PC-3 (cell line): ENCODE measurements at regions not wholly inside any gene's neighbourhood (a gene's known extent, or its start where the extent isn't known, plus 50 kb on each side); places are given as distances from the start of the nearest gene placed in this dataset.

Experiments used
- ATAC-seq: fragments of 200-7000 bp; cut with Tn5 transposase; 2 replicates; pipeline ENCODE4 v1.9.1; 2020; ENCODE audit warnings: mild to moderate bottlenecking, moderate library complexity
- BruUV-seq: library from RNA; stranded (reverse); fragments of 400-500 nt; replicated peaks from 2 replicates; lab custom pipeline; 2021; lab: Mats Ljungman, UMichigan
- CTCF ChIA-PET: fragments of 300-600 bp; sonication (Branson Sonifier 250); formaldehyde crosslinking; loops from one replicate; lab custom pipeline; 2022; ENCODE audit warnings: antibody characterized with exemption; lab: Charles Lee
- POLR2A ChIA-PET: fragments of 300-600 bp; sonication (Branson Sonifier 250); formaldehyde crosslinking; loops from one replicate; lab custom pipeline; 2022; ENCODE audit warnings: antibody characterized with exemption; ENCODE audit not compliant: unreplicated experiment; lab: Charles Lee
- DNase-seq: peaks from one replicate; pipeline ENCODE4 v3.0.0-alpha.2; 2015
- H2AFZ ChIP-seq: fragments of 300-600 bp; sonication (generic); 2 replicates; pipeline ENCODE4 v1.6.0; 2016; ENCODE audit warnings: antibody characterized with exemption, low read length
- H3F3A ChIP-seq: fragments of 300-600 bp; sonication (generic); one replicate; pipeline ENCODE4 v1.6.0; 2017; ENCODE audit warnings: antibody characterized with exemption, low read length, control low read depth, mild to moderate bottlenecking; ENCODE audit not compliant: unreplicated experiment
- H3K27ac ChIP-seq: fragments of 300-600 bp; sonication (generic); 2 replicates; pipeline ENCODE4 v1.5.1; 2016; ENCODE audit warnings: mild to moderate bottlenecking, low read length
- H3K27me3 ChIP-seq: fragments of 300-600 bp; sonication (generic); 2 replicates; pipeline ENCODE4 v1.6.1; 2016; ENCODE audit warnings: low read length, mixed read lengths
- H3K36me3 ChIP-seq: fragments of 300-600 bp; sonication (generic); 2 replicates; pipeline ENCODE4 v1.6.1; 2016; ENCODE audit warnings: low read depth, mixed run types, low read length, mixed read lengths
- H3K4me1 ChIP-seq: fragments of 300-600 bp; sonication (generic); 2 replicates; pipeline ENCODE4 v1.5.1; 2016; ENCODE audit warnings: low read length; ENCODE audit not compliant: insufficient read depth
- H3K4me2 ChIP-seq: fragments of 300-600 bp; sonication (generic); 2 replicates; pipeline ENCODE4 v1.6.0; 2016; ENCODE audit warnings: low read length
- H3K4me3 ChIP-seq: fragments of 300-600 bp; sonication (generic); 2 replicates; pipeline ENCODE4 v1.5.1; 2016; ENCODE audit warnings: mild to moderate bottlenecking, low read length, mixed read lengths
- H3K79me2 ChIP-seq: fragments of 300-600 bp; sonication (generic); 2 replicates; pipeline ENCODE4 v1.6.1; 2017; ENCODE audit warnings: low read length, mixed read lengths
- H3K9ac ChIP-seq: fragments of 300-600 bp; sonication (generic); 2 replicates; pipeline ENCODE4 v1.6.0; 2016; ENCODE audit warnings: mild to moderate bottlenecking, low read length
- H3K9me2 ChIP-seq: fragments of 300-600 bp; sonication (generic); replicated peaks from 2 replicates; pipeline ENCODE4 v1.6.1; 2016; ENCODE audit warnings: mixed run types, low read length, mixed read lengths
- H3K9me3 ChIP-seq: fragments of 300-600 bp; sonication (generic); 2 replicates; pipeline ENCODE4 v1.6.1; 2016; ENCODE audit warnings: low read length, mixed read lengths
- H4K20me1 ChIP-seq: fragments of 300-600 bp; sonication (generic); 2 replicates; pipeline ENCODE4 v1.6.1; 2016; ENCODE audit warnings: low read length, mixed read lengths
- EZH2 ChIP-seq: fragments of 300-600 bp; sonication (generic); IDR thresholded peaks from one replicate; pipeline ENCODE4 v1.6.1; 2017; ENCODE audit warnings: antibody characterized with exemption, mild to moderate bottlenecking, low read length; ENCODE audit not compliant: unreplicated experiment
- EZH2phosphoT487 ChIP-seq: fragments of 300-600 bp; sonication (generic); IDR thresholded peaks from 2 replicates; pipeline ENCODE4 v1.6.1; 2018; ENCODE audit warnings: mild to moderate bottlenecking, antibody characterized with exemption, low read length, borderline replicate concordance
- intact Hi-C: fragments of 100-400 bp; cut with micrococcal nuclease; formaldehyde crosslinking; loops from 2 replicates; pipeline ENCODE4 v1.9.0; 2023
- TF ChIP-seq, protein P1 (sequence below): fragments of 300-600 bp; sonication (generic); conservative IDR thresholded peaks from 2 replicates; pipeline ENCODE4 v1.5.1; 2017; ENCODE audit warnings: antibody characterized with exemption, low read depth, mild to moderate bottlenecking, low read length

DNA sequence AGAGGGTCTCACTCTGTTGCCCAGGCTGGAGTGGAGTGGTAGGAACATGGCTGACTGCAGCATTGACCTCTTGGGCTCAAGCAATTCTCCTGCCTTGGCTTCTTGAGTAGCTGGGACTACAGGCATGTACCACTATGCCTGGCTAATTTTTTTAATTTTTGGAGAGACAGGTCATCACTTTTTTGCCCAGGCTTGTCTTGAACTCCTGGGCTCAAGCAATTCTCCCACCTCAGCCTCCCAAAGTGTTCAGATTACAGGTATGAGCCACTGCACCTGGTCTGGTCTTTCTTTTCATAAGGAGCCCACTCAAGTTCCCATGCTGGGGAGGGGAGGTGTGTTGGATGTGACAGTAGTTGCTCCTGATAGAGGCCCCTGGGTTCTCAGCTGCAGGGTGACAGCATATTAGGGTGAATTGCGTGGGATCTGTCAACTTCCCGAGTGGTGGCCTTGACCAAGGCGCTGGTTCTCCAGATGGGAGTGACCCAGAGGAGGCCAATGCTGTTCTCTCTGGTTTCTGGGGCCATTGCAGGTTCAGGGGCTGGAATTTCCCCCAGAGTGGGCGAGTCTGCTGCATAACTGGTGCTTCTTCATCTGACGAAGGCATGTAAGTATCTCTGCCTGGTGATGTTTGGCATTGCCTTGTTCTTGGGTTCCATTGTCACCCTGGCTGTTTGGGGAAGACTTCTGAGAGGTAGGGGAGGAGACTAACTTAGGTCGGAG, 52.4 kb upstream of the ESRRB start:
- Histone ChIP-seq H3K27me3 (peaks cover 60% of the 10 kb centered on the region), H3K9me2 (no peaks in the 10 kb centered on the region), H3K4me2 (no peak overlapping the region), H3K4me3 (no peak overlapping the region), H2AFZ (no peak overlapping the region), H4K20me1 (no peaks in the 10 kb centered on the region), H3K4me1 (no peaks in the 10 kb centered on the region), H3K9me3 (no peaks in the 10 kb centered on the region), H3K9ac (no peak overlapping the region), H3K27ac (no peak overlapping the region), H3F3A (no peaks in the 10 kb centered on the region), H3K79me2 (no peaks in the 10 kb centered on the region), H3K36me3 (no peaks in the 10 kb centered on the region)
- ChIA-PET CTCF (no interaction called here), POLR2A (no interaction called here)
- intact Hi-C loops, result no loop called here
- TF ChIP-seq, protein P1, sequence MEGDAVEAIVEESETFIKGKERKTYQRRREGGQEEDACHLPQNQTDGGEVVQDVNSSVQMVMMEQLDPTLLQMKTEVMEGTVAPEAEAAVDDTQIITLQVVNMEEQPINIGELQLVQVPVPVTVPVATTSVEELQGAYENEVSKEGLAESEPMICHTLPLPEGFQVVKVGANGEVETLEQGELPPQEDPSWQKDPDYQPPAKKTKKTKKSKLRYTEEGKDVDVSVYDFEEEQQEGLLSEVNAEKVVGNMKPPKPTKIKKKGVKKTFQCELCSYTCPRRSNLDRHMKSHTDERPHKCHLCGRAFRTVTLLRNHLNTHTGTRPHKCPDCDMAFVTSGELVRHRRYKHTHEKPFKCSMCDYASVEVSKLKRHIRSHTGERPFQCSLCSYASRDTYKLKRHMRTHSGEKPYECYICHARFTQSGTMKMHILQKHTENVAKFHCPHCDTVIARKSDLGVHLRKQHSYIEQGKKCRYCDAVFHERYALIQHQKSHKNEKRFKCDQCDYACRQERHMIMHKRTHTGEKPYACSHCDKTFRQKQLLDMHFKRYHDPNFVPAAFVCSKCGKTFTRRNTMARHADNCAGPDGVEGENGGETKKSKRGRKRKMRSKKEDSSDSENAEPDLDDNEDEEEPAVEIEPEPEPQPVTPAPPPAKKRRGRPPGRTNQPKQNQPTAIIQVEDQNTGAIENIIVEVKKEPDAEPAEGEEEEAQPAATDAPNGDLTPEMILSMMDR, result no peak
- TF ChIP-seq EZH2phosphoT487, result no peak
- TF ChIP-seq EZH2, result no peak
- no peak for ATAC-seq
- no TSS peak for BruUV-seq
- DNase-seq, result no peak

DNA sequence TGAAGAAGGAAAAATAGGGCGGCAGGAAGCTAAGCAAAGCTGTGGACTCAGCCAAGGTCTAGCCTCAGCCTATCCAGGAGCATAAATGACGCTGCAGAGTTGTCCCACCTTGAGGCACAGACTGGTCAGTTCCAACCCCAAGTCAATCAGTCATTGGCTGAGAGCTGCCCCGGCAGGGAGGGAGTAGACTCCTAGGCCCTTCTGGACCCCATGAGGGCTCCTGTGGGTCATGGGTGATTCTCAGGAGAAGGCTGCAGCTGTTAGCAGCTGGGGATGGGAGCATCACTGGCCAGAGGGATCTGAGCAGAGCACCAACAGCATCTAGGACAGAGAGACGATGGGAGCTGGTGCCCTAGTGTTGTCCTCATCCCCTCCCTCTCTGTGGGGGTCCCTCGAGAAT, 51.8 kb upstream of the ESRRB start:
- no peak overlapping the region for H2AFZ ChIP-seq
- DNase-seq, result no peak
- H3K27me3 ChIP-seq, result peaks cover 60% of the 10 kb centered on the region
- H3K4me2 ChIP-seq, result no peak overlapping the region
- H3K9me2 ChIP-seq, result no peaks in the 10 kb centered on the region
- no peaks in the 10 kb centered on the region for H3K4me1 ChIP-seq
- no peak overlapping the region for H3K4me3 ChIP-seq
- H3K9ac ChIP-seq, result no peak overlapping the region
- no peaks in the 10 kb centered on the region for H3F3A ChIP-seq
- no peaks in the 10 kb centered on the region for H3K36me3 ChIP-seq
- no peaks in the 10 kb centered on the region for H3K79me2 ChIP-seq
- no peak for TF ChIP-seq EZH2
- TF ChIP-seq EZH2phosphoT487, result no peak
- no peak overlapping the region for H3K27ac ChIP-seq
- ATAC-seq, result no peak
- no TSS peak for BruUV-seq
- POLR2A ChIA-PET, result no interaction called here
- no peaks in the 10 kb centered on the region for H3K9me3 ChIP-seq
- intact Hi-C loops, result no loop called here
- H4K20me1 ChIP-seq, result no peaks in the 10 kb centered on the region
- CTCF ChIA-PET, result interaction anchor here (0.7 kb wide), 1 partner anchor 175 kb away, joined by 5 read pairs; no protein-coding TSS in a partner anchor
